Left lung (tissue), 4 donors: ENCODE measurements at regions not wholly inside any gene's neighbourhood (a gene's known extent, or its start where the extent isn't known, plus 50 kb on each side); places are given as distances from the start of the nearest gene placed in this dataset.
"Not testable (repeated sequence)": the region's sequence is repeated elsewhere in the genome, so short reads cannot be mapped to it uniquely, and the experiment has no call there.

ENCODE experiments used
- ATAC-seq: fragments of 200-7000 bp; cut with Tn5 transposase; one replicate; pipeline ENCODE4 v1.9.1; 2020; ENCODE audit warnings: moderate library complexity
- DNase-seq, 4 donors: peaks; one replicate each; pipeline ENCODE4 v3.0.0-alpha.2; 2013 to 2020
- H3K27ac ChIP-seq, 2 donors: fragments of 200-600 bp; sonication (generic) in 1 of 2; one replicate each; pipeline versions ENCODE4 v1.5.0 to v1.8.0; 2020 to 2021
- H3K27me3 ChIP-seq, 2 donors: fragments of 200-600 bp; sonication (generic) in 1 of 2; one replicate each; pipeline versions ENCODE4 v1.5.0 to v1.8.0; 2020 to 2021
- H3K36me3 ChIP-seq, 2 donors: fragments of 200-600 bp; sonication (generic) in 1 of 2; one replicate each; pipeline versions ENCODE4 v1.5.0 to v1.8.0; 2020 to 2021
- H3K4me1 ChIP-seq, 2 donors: fragments of 200-600 bp; one replicate each; pipeline ENCODE4 v1.8.0; 2021
- H3K4me3 ChIP-seq, 2 donors: fragments of 200-600 bp; sonication (generic) in 1 of 2; one replicate each; pipeline versions ENCODE4 v1.5.0 to v1.8.0; 2020 to 2021; ENCODE audit warnings: mild to moderate bottlenecking in 1 of 2
- H3K9me3 ChIP-seq, 2 donors: fragments of 200-600 bp; sonication (generic) in 1 of 2; one replicate each; pipeline versions ENCODE4 v1.5.0 to v1.8.0; 2020 to 2021
- CTCF ChIP-seq, 2 donors: fragments of 200-600 bp; sonication (generic) in 1 of 2; IDR thresholded peaks; one replicate each; pipeline versions ENCODE4 v1.5.0 to v1.8.0; 2021; ENCODE audit warnings: antibody characterized with exemption in 2 of 2
- intact Hi-C, 2 donors: fragments of 100-400 bp; cut with DNase I; formaldehyde crosslinking; loops; one replicate each; pipeline versions ENCODE4 v1.11.2 to v1.14.2; 2022
- donor health status: DM: no; HTN: yes; CAD: no.
- donor health status: DM: no; HTN: no; CAD: no.

GRCh38 chrX:7486505-7486904, 338.6 kb upstream of the PUDP start:
- ATAC-seq, result no peak

GRCh38 chrX:7485061-7485460, 337.1 kb upstream of the PUDP start:
- Histone ChIP-seq H3K4me1 (no peaks in the 10 kb centered on the region), H3K27me3 (no peaks in the 10 kb centered on the region), H3K36me3 (no peaks in the 10 kb centered on the region), H3K27ac (no peak overlapping the region), H3K4me3 (no peak overlapping the region), H3K9me3 (no peaks in the 10 kb centered on the region)
- ATAC-seq (no peak), DNase-seq (no peak)
- TF ChIP-seq CTCF (IDR thresholded peaks at IDR 0.05), result no peak
- intact Hi-C loops, result no loop called here

More at GRCh38 chrX:7486505-7486904, 338.6 kb upstream of the PUDP start:
- no peak for DNase-seq
- Histone ChIP-seq H3K27ac (no peak overlapping the region), H3K36me3 (no peaks in the 10 kb centered on the region), H3K9me3 (no peaks in the 10 kb centered on the region), H3K4me3 (no peak overlapping the region), H3K27me3 (no peaks in the 10 kb centered on the region), H3K4me1 (no peaks in the 10 kb centered on the region)
- TF ChIP-seq CTCF (IDR thresholded peaks at IDR 0.05), result no peak
- intact Hi-C loops, result no loop called here

- ATAC-seq (no peak), DNase-seq (no peak)
- H3K9me3 ChIP-seq, result no peaks in the 10 kb centered on the region
- no peaks in the 10 kb centered on the region for H3K4me1 ChIP-seq
- H3K4me3 ChIP-seq, result no peak overlapping the region
- TF ChIP-seq CTCF (IDR thresholded peaks at IDR 0.05), result no peak
- no peaks in the 10 kb centered on the region for H3K27me3 ChIP-seq
- H3K27ac ChIP-seq, result no peak overlapping the region
- H3K36me3 ChIP-seq, result no peaks in the 10 kb centered on the region
- intact Hi-C loops, result no loop called here
Measured at GRCh38 chrX:7480721-7481120, 332.8 kb upstream of the PUDP start.

GRCh38 chrX:7462110-7462509, 314.2 kb upstream of the PUDP start:
- no peak overlapping the region for H3K4me3 ChIP-seq
- H3K27me3 ChIP-seq, result no peaks in the 10 kb centered on the region
- intact Hi-C loops, result no loop called here
- no peak overlapping the region for H3K27ac ChIP-seq
- no peak for DNase-seq
- ATAC-seq, result no peak
- TF ChIP-seq CTCF (IDR thresholded peaks at IDR 0.05), result no peak
- H3K36me3 ChIP-seq, result no peaks in the 10 kb centered on the region
- no peaks in the 10 kb centered on the region for H3K4me1 ChIP-seq
- H3K9me3 ChIP-seq, result no peaks in the 10 kb centered on the region

- H3K27ac ChIP-seq, intact Hi-C loops, H3K27me3 ChIP-seq, ATAC-seq, H3K4me3 ChIP-seq, H3K9me3 ChIP-seq, DNase-seq, H3K36me3 ChIP-seq, H3K4me1 ChIP-seq: not testable (repeated sequence)
Measured at GRCh38 chrX:7461051-7461450, 313.1 kb upstream of the PUDP start.

GRCh38 chrX:7447801-7448499, 300.0 kb upstream of the PUDP start:
- Histone ChIP-seq H3K4me3 (no peak overlapping the region), H3K4me1 (no peaks in the 10 kb centered on the region), H3K9me3 (no peaks in the 10 kb centered on the region), H3K36me3 (no peaks in the 10 kb centered on the region), H3K27ac (no peak overlapping the region), H3K27me3 (no peaks in the 10 kb centered on the region)
- intact Hi-C loops, result no loop called here
- ATAC-seq, result no peak
- TF ChIP-seq CTCF (IDR thresholded peaks at IDR 0.05), result no peak
- no peak for DNase-seq
